Activated naive CD8-positive, alpha-beta T cell (primary cell): ENCODE measurements at regions not wholly inside any gene's neighbourhood (a gene's known extent, or its start where the extent isn't known, plus 50 kb on each side); places are given as distances from the start of the nearest gene placed in this dataset.
"Not testable (repeated sequence)": the region's sequence is repeated elsewhere in the genome, so short reads cannot be mapped to it uniquely, and the experiment has no call there.

Experiments
- H3K27ac Mint-ChIP-seq: one replicate; pipeline ENCODE4 v1.8.0; 2021; ENCODE audit warnings: mixed read lengths
- H3K27me3 Mint-ChIP-seq: one replicate; pipeline ENCODE4 v1.8.0; 2021; ENCODE audit warnings: mixed read lengths
- H3K36me3 Mint-ChIP-seq: one replicate; pipeline ENCODE4 v1.8.0; 2021; ENCODE audit warnings: mixed read lengths
- H3K4me1 Mint-ChIP-seq: one replicate; pipeline ENCODE4 v1.8.0; 2021; ENCODE audit warnings: low read depth, mixed read lengths
- H3K4me3 Mint-ChIP-seq: one replicate; pipeline ENCODE4 v1.8.0; 2021; ENCODE audit warnings: mild to moderate bottlenecking, mixed read lengths
- H3K9me3 Mint-ChIP-seq: one replicate; pipeline ENCODE4 v1.8.0; 2021; ENCODE audit warnings: low read depth, mixed read lengths

DNA sequence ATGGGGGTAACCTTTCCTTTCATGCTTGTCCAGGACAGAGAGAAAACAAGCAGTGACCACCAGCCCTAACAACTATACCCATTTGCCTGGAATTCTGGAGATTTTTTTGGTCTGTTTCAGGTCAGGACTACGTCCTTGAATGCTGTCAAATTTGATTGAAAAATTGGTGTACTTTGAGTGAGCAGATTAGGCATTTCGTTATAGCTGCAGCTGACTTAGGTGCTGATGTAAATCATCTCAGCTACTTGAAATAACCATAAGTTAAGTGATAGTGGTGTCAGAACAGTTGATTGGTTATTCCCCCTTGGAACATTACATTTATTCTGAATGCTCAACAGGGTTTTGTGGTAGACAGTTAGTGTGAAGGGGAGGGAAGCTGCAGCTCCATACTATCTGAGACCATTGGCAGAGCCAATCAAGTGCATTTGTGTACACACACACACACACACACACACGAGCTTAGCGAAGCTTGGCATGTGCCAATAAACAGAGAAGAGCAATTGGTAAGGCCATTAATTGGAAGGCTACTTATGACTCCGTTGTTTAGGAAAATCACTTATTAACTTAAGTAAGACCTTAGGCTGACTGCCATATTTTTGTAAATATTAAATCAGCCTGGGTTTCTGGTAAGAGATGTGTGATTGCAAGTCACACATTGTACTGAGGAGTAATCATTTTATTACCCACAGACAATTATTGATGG is 447.8 kb downstream of the MFSD1 start:
- Mint-ChIP-seq H3K27ac (no peak overlapping the region), H3K27me3 (peaks cover 9% of the 10 kb centered on the region), H3K9me3 (peaks cover 18% of the 10 kb centered on the region)

GRCh38 chr3:159250961-159251360 is 449.1 kb downstream of the MFSD1 start:
- Mint-ChIP-seq H3K36me3 (peaks cover 4% of the 10 kb centered on the region), H3K9me3 (peaks cover 18% of the 10 kb centered on the region), H3K4me3 (no peak overlapping the region)

More for the DNA sequence above, 447.8 kb downstream of the MFSD1 start:
- Mint-ChIP-seq H3K36me3 (peaks cover 4% of the 10 kb centered on the region), H3K4me1 (no peaks in the 10 kb centered on the region), H3K4me3 (no peak overlapping the region)

DNA sequence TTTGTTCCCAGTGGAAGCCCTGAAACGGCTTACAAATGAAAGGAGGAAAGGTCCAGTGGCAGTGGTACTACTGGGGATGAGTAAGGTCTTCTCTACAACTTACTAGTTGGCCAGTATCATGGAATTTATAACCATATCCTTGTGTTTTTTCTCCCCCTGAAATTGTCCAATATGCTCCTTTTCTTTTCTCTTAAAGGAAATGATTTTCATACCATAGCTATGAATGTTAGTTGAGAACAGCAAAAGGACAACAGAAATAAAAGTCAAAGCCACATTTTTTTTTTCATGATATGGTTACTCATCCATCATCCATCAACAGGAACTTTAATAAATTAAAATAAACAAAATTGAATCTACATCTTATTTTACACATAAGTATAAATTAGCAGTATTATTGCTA is 450.4 kb downstream of the MFSD1 start:
- no peak overlapping the region for H3K27ac Mint-ChIP-seq
- H3K27me3 Mint-ChIP-seq, result peaks cover 12% of the 10 kb centered on the region
- no peaks in the 10 kb centered on the region for H3K4me1 Mint-ChIP-seq
- peaks cover 18% of the 10 kb centered on the region for H3K9me3 Mint-ChIP-seq
- H3K4me3 Mint-ChIP-seq, result no peak overlapping the region
- H3K36me3 Mint-ChIP-seq, result peaks cover 4% of the 10 kb centered on the region

More at GRCh38 chr3:159250961-159251360, 449.1 kb downstream of the MFSD1 start:
- Mint-ChIP-seq H3K4me1 (no peaks in the 10 kb centered on the region), H3K27me3 (peaks cover 12% of the 10 kb centered on the region), H3K27ac (no peak overlapping the region)

DNA sequence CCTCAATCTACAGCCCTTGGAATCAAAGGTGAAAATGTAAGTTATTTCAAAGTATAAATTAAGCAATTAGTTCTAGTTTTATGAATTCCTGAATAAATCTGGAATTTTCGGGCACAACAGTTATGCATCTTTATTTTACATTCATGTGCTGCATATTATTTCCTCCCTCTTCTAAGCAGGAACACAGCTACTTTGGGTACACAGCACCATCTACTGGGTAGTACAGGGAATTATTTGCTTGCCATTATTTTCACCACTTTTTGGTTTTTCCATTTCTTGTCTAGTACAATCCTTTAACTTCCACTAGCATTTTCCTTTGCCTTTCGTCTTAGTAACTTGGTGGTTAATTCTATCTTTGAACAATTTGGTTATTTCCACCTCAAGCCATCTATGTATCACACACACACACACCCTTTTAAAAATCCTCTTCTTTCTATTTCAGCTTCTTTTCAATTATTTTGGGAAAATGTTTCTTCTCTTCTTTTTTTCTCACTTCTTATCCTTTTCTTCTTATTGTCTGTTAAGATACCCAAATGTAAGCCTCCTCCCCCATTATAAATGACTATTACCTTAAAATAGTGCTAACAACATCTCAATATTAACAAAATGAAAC is 451.0 kb downstream of the MFSD1 start:
- peaks cover 12% of the 10 kb centered on the region for H3K27me3 Mint-ChIP-seq
- H3K27ac Mint-ChIP-seq, result no peak overlapping the region
- peaks cover 4% of the 10 kb centered on the region for H3K36me3 Mint-ChIP-seq
- no peak overlapping the region for H3K4me3 Mint-ChIP-seq
- peaks cover 18% of the 10 kb centered on the region for H3K9me3 Mint-ChIP-seq
- H3K4me1 Mint-ChIP-seq, result no peaks in the 10 kb centered on the region

GRCh38 chr3:159253860-159254259 is 452.0 kb downstream of the MFSD1 start:
- H3K9me3 Mint-ChIP-seq, result peaks cover 18% of the 10 kb centered on the region
- no peak overlapping the region for H3K27ac Mint-ChIP-seq
- no peak overlapping the region for H3K4me3 Mint-ChIP-seq
- peaks cover 12% of the 10 kb centered on the region for H3K27me3 Mint-ChIP-seq
- no peaks in the 10 kb centered on the region for H3K4me1 Mint-ChIP-seq
- peaks cover 4% of the 10 kb centered on the region for H3K36me3 Mint-ChIP-seq

- Mint-ChIP-seq H3K36me3 (peaks cover 2% of the 10 kb centered on the region), H3K27me3 (peaks cover 11% of the 10 kb centered on the region), H3K4me1 (no peaks in the 10 kb centered on the region), H3K4me3 (no peak overlapping the region), H3K27ac (no peak overlapping the region), H3K9me3 (peaks cover 7% of the 10 kb centered on the region)
Observed at GRCh38 chr3:159257954-159258353, 456.1 kb downstream of the MFSD1 start.

DNA sequence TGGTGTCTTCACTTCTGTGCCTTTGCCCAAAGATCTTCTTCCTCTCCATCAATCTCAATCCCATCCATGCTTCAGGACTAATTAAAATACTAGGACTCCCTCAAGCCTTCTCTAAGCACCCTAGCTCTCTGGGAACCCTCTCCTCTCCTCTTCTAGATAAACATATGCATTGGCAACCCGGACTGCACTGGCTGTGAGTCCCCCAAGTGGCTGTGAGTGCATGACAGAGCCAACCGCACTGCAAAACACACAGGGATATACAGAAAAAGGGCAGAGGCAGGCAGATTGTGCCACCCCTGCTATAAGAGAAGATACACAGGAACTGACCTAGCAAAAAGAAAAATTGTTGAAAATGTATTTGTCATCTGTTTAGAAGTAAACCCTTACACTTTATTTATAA is 457.1 kb downstream of the MFSD1 start:
- no peak overlapping the region for H3K27ac Mint-ChIP-seq
- peaks cover 9% of the 10 kb centered on the region for H3K27me3 Mint-ChIP-seq
- no peaks in the 10 kb centered on the region for H3K36me3 Mint-ChIP-seq
- H3K9me3 Mint-ChIP-seq, result no peaks in the 10 kb centered on the region
- H3K4me1 Mint-ChIP-seq, result no peaks in the 10 kb centered on the region
- H3K4me3 Mint-ChIP-seq, result no peak overlapping the region

GRCh38 chr3:159260049-159260662 is 458.3 kb downstream of the MFSD1 start:
- H3K4me1 Mint-ChIP-seq, result no peaks in the 10 kb centered on the region
- H3K27ac Mint-ChIP-seq, result no peak overlapping the region
- H3K4me3 Mint-ChIP-seq, result no peak overlapping the region
- H3K9me3 Mint-ChIP-seq, result no peaks in the 10 kb centered on the region
- H3K36me3 Mint-ChIP-seq, result no peaks in the 10 kb centered on the region
- H3K27me3 Mint-ChIP-seq, result peaks cover 7% of the 10 kb centered on the region

GRCh38 chr3:159261333-159261732 is 459.5 kb downstream of the MFSD1 start:
- H3K4me3 Mint-ChIP-seq, result not testable (repeated sequence)

DNA sequence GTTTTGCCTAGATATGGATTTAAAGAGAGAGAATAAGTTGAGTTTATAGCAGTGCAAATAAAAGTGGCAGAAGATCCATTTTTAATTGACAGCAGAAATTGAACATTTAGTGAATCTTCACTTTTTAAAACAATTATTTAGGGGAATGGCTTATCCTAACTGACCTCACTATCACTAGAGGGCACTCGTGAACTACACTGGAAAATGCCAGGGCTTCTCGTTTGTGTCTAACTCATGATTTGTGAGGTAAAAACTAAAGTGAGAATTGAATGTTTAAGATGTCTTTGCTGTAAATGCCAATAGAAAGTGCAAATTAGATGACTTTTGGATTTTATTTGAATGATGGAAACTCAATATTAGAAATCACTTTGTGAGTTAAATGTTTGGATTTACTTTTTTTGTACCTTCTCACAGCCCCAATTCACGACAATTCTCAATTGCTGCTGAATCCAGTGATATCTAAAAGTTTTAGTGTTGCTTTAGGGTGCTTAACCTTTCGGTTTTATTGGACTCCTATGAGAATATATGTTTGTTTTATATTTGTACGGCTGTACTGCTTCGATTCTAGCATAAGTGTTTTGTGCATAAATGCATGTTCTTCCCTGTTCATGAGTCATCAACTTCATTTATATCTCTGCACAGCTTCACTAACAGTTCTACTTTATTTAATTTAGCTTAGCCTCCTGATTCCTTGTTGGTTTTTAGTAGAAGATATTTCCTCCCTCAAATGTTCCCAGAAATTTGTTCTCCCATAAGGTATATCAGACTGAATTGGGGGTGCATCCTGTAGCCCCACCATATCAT is 462.1 kb downstream of the MFSD1 start:
- H3K27ac Mint-ChIP-seq, result no peak overlapping the region
- no peaks in the 10 kb centered on the region for H3K36me3 Mint-ChIP-seq
- H3K4me1 Mint-ChIP-seq, result no peaks in the 10 kb centered on the region
- peaks cover 4% of the 10 kb centered on the region for H3K27me3 Mint-ChIP-seq
- no peak overlapping the region for H3K4me3 Mint-ChIP-seq
- H3K9me3 Mint-ChIP-seq, result no peaks in the 10 kb centered on the region

More at GRCh38 chr3:159261333-159261732, 459.5 kb downstream of the MFSD1 start:
- not testable (repeated sequence) for H3K9me3 Mint-ChIP-seq, H3K27me3 Mint-ChIP-seq, H3K4me1 Mint-ChIP-seq, H3K36me3 Mint-ChIP-seq, H3K27ac Mint-ChIP-seq

- H3K27me3 Mint-ChIP-seq, result peaks cover 2% of the 10 kb centered on the region
- H3K9me3 Mint-ChIP-seq, result no peaks in the 10 kb centered on the region
- no peaks in the 10 kb centered on the region for H3K4me1 Mint-ChIP-seq
- H3K27ac Mint-ChIP-seq, result no peak overlapping the region
- H3K4me3 Mint-ChIP-seq, result no peak overlapping the region
- no peaks in the 10 kb centered on the region for H3K36me3 Mint-ChIP-seq
Observed at GRCh38 chr3:159265705-159266104, 463.9 kb downstream of the MFSD1 start.

GRCh38 chr3:159266779-159267178 is 464.9 kb downstream of the MFSD1 start:
- Mint-ChIP-seq H3K27ac (no peak overlapping the region), H3K4me1 (no peaks in the 10 kb centered on the region), H3K4me3 (no peak overlapping the region), H3K36me3 (no peaks in the 10 kb centered on the region), H3K27me3 (no peaks in the 10 kb centered on the region), H3K9me3 (no peaks in the 10 kb centered on the region)

GRCh38 chr3:159271799-159272512 is 470.1 kb downstream of the MFSD1 start:
- Mint-ChIP-seq H3K4me3 (no peak overlapping the region), H3K27me3 (peaks cover 8% of the 10 kb centered on the region), H3K36me3 (no peaks in the 10 kb centered on the region), H3K9me3 (no peaks in the 10 kb centered on the region), H3K4me1 (no peaks in the 10 kb centered on the region), H3K27ac (no peak overlapping the region)

DNA sequence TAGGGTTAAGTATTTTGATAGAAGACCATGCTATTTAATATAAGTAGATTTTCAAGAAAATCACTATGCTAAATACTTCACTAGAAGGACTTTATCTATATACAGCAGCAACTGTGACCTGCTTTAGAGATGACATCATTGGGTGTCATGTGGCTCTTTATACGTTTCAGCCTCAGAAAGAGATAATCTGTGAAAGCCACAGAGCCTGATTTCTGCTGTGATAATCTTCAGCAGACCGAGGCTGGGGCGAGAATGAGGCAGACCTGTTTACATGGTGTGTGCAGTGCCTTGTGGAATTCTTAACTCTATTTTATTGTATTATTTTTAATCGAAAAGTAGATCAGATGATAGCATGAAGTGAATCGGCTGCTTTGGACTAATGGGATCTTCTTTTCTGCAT is 471.2 kb downstream of the MFSD1 start:
- Mint-ChIP-seq H3K4me1 (no peaks in the 10 kb centered on the region), H3K27me3 (peaks cover 9% of the 10 kb centered on the region), H3K36me3 (no peaks in the 10 kb centered on the region), H3K27ac (no peak overlapping the region), H3K4me3 (no peak overlapping the region), H3K9me3 (no peaks in the 10 kb centered on the region)
